ENCODE measurements at regions not wholly inside any gene's neighbourhood (a gene's known extent, or its start where the extent isn't known, plus 50 kb on each side); places are given as distances from the start of the nearest gene placed in this dataset.

DNA sequence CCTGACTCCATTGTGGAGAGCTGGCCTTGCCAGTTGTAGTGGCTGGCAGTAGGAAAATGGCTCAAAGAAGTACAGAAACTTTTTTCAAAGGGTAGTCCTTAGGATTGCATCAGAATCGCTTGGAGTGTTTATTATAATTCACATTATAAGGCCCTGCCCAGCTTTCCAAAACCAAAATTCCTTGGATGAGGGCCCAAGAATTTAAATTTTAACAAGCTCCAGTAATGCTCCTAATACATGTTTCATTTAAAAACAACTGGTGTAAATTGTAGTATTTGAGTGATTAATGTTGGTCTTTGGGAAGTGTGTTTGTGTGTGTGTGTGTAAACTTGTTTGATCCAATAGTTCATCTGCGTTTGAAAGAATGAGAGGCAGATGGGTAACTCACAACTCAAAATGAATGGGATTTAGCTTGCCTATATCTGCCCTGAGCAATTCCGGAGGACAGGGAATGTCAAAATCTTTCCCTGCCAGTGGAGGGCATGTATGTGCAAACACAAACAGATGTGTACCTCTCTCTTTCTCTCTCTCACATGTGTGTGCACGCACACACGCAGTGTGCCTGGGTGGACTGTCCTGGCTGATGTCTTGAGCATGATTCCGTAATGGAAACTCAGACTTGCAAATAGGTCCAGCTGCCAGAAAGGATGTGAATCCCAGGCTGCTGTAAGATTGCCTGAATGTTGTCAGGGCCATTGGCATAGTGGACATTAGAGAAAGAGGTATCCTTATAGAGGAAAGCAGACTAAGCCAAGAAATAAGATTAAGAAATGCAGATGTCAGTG lies 293.1 kb downstream of the LMX1A start:
- no peak overlapping the region for H3K4me2 ChIP-seq (ENCODE audit: low read length)
- no peaks in the 10 kb centered on the region for H3K9me3 ChIP-seq (ENCODE audit: control insufficient read depth, insufficient read depth, low read length)
- no peaks in the 10 kb centered on the region for H3K36me3 ChIP-seq (ENCODE audit: control insufficient read depth, low read length)
- no peaks in the 10 kb centered on the region for H3K4me1 ChIP-seq (ENCODE audit: control insufficient read depth, low read length)
- no peaks in the 10 kb centered on the region for H3K27me3 ChIP-seq (ENCODE audit: control insufficient read depth, low read length)
- TF ChIP-seq, protein P1, sequence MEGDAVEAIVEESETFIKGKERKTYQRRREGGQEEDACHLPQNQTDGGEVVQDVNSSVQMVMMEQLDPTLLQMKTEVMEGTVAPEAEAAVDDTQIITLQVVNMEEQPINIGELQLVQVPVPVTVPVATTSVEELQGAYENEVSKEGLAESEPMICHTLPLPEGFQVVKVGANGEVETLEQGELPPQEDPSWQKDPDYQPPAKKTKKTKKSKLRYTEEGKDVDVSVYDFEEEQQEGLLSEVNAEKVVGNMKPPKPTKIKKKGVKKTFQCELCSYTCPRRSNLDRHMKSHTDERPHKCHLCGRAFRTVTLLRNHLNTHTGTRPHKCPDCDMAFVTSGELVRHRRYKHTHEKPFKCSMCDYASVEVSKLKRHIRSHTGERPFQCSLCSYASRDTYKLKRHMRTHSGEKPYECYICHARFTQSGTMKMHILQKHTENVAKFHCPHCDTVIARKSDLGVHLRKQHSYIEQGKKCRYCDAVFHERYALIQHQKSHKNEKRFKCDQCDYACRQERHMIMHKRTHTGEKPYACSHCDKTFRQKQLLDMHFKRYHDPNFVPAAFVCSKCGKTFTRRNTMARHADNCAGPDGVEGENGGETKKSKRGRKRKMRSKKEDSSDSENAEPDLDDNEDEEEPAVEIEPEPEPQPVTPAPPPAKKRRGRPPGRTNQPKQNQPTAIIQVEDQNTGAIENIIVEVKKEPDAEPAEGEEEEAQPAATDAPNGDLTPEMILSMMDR (IDR thresholded peaks at IDR 0.05; ENCODE audit: low read depth, low read length, poor library complexity, severe bottlenecking): no peak
- TF ChIP-seq EZH2phosphoT487 (IDR thresholded peaks at IDR 0.05; ENCODE audit: borderline replicate concordance, low read length): no peak
- no peak overlapping the region for H3K4me3 ChIP-seq (ENCODE audit: low read length)
- no peaks in the 10 kb centered on the region for H3F3A ChIP-seq (ENCODE audit: control insufficient read depth, insufficient read depth)
- H3K27ac ChIP-seq (ENCODE audit: low read depth, low read length): no peak overlapping the region
- H4K20me1 ChIP-seq (ENCODE audit: control insufficient read depth, insufficient read depth, low read depth, low read length): no peaks in the 10 kb centered on the region
- no peaks in the 10 kb centered on the region for H3K79me2 ChIP-seq (ENCODE audit: control insufficient read depth, low read length)
- H3K9me2 ChIP-seq (replicated peaks; ENCODE audit: control insufficient read depth, low read length): no peaks in the 10 kb centered on the region

DNA sequence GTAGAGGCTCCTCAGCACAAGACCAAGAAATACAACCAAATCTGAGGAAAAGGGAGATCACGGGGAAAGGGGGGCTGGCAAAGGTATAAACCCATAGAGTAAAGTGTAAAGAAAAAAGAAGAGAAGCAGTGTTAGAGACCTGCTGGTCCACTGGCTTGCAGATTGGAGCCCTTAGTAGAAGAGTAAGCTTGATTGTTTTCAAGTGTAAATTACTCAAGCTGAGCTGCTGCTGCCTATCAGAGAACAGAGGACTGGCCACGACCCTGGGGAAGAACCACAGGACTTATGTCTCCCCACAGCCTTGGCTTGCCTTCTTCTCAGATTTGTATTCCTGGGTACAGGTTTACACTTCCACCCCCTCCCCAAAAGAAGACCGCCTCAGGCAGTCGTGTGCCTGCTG lies 294.2 kb downstream of the LMX1A start:
- TF ChIP-seq EZH2phosphoT487 (IDR thresholded peaks at IDR 0.05; ENCODE audit: borderline replicate concordance, low read length): no peak
- TF ChIP-seq, protein P1 (IDR thresholded peaks at IDR 0.05; ENCODE audit: low read depth, low read length, poor library complexity, severe bottlenecking): no peak
- no peak overlapping the region for H3K4me3 ChIP-seq (ENCODE audit: low read length)
- H3K36me3 ChIP-seq (ENCODE audit: control insufficient read depth, low read length): no peaks in the 10 kb centered on the region
- no peaks in the 10 kb centered on the region for H3K4me1 ChIP-seq (ENCODE audit: control insufficient read depth, low read length)
- no peak overlapping the region for H3K4me2 ChIP-seq (ENCODE audit: low read length)
- H3K27me3 ChIP-seq (ENCODE audit: control insufficient read depth, low read length): no peaks in the 10 kb centered on the region
- H3K27ac ChIP-seq (ENCODE audit: low read depth, low read length): no peak overlapping the region
- H3K9me2 ChIP-seq (replicated peaks; ENCODE audit: control insufficient read depth, low read length): no peaks in the 10 kb centered on the region
- no peaks in the 10 kb centered on the region for H3F3A ChIP-seq (ENCODE audit: control insufficient read depth, insufficient read depth)
- H4K20me1 ChIP-seq (ENCODE audit: control insufficient read depth, insufficient read depth, low read depth, low read length): no peaks in the 10 kb centered on the region
- H3K9me3 ChIP-seq (ENCODE audit: control insufficient read depth, insufficient read depth, low read length): no peaks in the 10 kb centered on the region
- no peaks in the 10 kb centered on the region for H3K79me2 ChIP-seq (ENCODE audit: control insufficient read depth, low read length)

DNA sequence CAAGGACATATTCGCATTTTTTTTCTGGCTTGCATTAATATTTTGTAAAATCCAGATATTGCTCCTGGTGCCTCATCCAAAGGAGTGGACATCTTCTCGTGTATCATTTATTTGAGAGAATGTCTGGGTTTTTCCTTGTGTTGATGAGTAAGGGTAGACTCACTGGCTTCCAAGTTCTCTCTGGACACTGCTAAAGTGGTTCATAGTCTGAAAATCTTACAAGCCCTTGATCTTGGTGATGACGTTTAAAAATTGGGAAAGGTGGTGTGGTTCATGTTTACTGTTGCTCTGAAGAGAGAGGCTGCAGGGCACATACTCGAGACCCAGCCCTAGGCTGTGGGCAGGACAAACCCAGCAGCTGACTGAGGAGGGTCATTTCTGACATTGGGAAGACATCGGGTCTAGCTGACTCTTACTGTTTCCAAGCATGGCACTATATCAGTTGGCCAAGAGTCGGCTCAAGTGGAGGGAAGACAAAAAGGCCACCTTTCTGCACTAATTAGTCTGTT lies 296.2 kb downstream of the LMX1A start:
- Histone ChIP-seq H3K4me1 (ENCODE audit: control insufficient read depth, low read length) (no peaks in the 10 kb centered on the region), H3K4me2 (ENCODE audit: low read length) (no peak overlapping the region), H3K4me3 (ENCODE audit: low read length) (no peak overlapping the region), H3K9me2 (replicated peaks; ENCODE audit: control insufficient read depth, low read length) (no peaks in the 10 kb centered on the region), H3F3A (ENCODE audit: control insufficient read depth, insufficient read depth) (no peaks in the 10 kb centered on the region), H3K79me2 (ENCODE audit: control insufficient read depth, low read length) (no peaks in the 10 kb centered on the region), H3K9me3 (ENCODE audit: control insufficient read depth, insufficient read depth, low read length) (no peaks in the 10 kb centered on the region), H3K27me3 (ENCODE audit: control insufficient read depth, low read length) (no peaks in the 10 kb centered on the region), H3K36me3 (ENCODE audit: control insufficient read depth, low read length) (no peaks in the 10 kb centered on the region), H4K20me1 (ENCODE audit: control insufficient read depth, insufficient read depth, low read depth, low read length) (no peaks in the 10 kb centered on the region), H3K27ac (ENCODE audit: low read depth, low read length) (no peak overlapping the region)
- TF ChIP-seq, protein P1 (IDR thresholded peaks at IDR 0.05; ENCODE audit: low read depth, low read length, poor library complexity, severe bottlenecking): no peak
- no peak for TF ChIP-seq EZH2phosphoT487 (IDR thresholded peaks at IDR 0.05; ENCODE audit: borderline replicate concordance, low read length)
